HEK293 (cell line): ENCODE measurements at regions not wholly inside any gene's neighbourhood (a gene's known extent, or its start where the extent isn't known, plus 50 kb on each side); places are given as distances from the start of the nearest gene placed in this dataset.

Source experiments
- ZNF133 ChIP-seq: fragments of 450-650 bp; formaldehyde crosslinking; IDR thresholded peaks from 2 replicates; pipeline ENCODE4 v1.5.1; 2016; ENCODE audit warnings: missing biosample characterization, missing genetic modification characterization
- ZNF274 ChIP-seq, 2 experiments: fragments of 200-500 bp in 1 of 2; fragments of 450-650 bp in 1 of 2; sonication (Bioruptor generic) in 1 of 2; formaldehyde crosslinking in 1 of 2; IDR thresholded peaks; 2 replicates each; pipeline versions ENCODE4 v1.5.1 to v1.6.1; 2014 to 2016; ENCODE audit warnings: borderline replicate concordance in 1 of 2, inconsistent platforms in 1 of 2, low read length in 1 of 2, missing biosample characterization in 1 of 2, missing genetic modification characterization in 1 of 2
- TF ChIP-seq, protein P1 (sequence below): fragments of 450-650 bp; formaldehyde crosslinking; IDR thresholded peaks from 2 replicates; pipeline ENCODE4 v1.5.1; 2016; ENCODE audit warnings: missing biosample characterization, missing genetic modification characterization, borderline replicate concordance
- TF ChIP-seq, protein P2 (sequence below): fragments of 450-650 bp; formaldehyde crosslinking; IDR thresholded peaks from 2 replicates; pipeline ENCODE4 v1.5.1; 2016; ENCODE audit warnings: missing biosample characterization, missing genetic modification characterization
- TF ChIP-seq, protein P3 (sequence below): fragments of 450-650 bp; formaldehyde crosslinking; IDR thresholded peaks from 2 replicates; pipeline ENCODE4 v1.5.1; 2016; ENCODE audit warnings: missing biosample characterization, missing genetic modification characterization
- TF ChIP-seq, protein P4 (sequence below): fragments of 450-650 bp; formaldehyde crosslinking; IDR thresholded peaks from 2 replicates; pipeline ENCODE4 v1.5.1; 2016; ENCODE audit warnings: missing biosample characterization, missing genetic modification characterization

DNA sequence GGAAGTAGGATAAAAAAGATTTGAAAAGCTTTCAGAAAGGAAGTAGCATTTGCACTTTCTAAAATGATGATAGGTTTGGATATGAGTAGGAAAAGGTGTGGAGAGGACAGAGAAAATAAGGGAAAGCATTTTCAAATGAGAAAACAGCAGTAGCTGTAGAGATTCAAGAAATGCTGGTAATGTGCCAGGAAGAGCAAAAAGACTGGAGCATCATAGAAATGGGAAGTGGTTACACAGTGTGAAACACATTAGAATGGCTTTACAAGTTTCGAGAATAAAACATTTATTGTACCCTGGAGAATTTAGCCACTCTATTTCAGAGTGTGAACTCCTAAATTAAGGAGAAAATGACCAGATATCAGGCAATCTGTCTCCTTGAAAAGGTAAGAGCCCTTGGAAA lies 108.3 kb upstream of the CHL1 start:
- TF ChIP-seq, protein P1, sequence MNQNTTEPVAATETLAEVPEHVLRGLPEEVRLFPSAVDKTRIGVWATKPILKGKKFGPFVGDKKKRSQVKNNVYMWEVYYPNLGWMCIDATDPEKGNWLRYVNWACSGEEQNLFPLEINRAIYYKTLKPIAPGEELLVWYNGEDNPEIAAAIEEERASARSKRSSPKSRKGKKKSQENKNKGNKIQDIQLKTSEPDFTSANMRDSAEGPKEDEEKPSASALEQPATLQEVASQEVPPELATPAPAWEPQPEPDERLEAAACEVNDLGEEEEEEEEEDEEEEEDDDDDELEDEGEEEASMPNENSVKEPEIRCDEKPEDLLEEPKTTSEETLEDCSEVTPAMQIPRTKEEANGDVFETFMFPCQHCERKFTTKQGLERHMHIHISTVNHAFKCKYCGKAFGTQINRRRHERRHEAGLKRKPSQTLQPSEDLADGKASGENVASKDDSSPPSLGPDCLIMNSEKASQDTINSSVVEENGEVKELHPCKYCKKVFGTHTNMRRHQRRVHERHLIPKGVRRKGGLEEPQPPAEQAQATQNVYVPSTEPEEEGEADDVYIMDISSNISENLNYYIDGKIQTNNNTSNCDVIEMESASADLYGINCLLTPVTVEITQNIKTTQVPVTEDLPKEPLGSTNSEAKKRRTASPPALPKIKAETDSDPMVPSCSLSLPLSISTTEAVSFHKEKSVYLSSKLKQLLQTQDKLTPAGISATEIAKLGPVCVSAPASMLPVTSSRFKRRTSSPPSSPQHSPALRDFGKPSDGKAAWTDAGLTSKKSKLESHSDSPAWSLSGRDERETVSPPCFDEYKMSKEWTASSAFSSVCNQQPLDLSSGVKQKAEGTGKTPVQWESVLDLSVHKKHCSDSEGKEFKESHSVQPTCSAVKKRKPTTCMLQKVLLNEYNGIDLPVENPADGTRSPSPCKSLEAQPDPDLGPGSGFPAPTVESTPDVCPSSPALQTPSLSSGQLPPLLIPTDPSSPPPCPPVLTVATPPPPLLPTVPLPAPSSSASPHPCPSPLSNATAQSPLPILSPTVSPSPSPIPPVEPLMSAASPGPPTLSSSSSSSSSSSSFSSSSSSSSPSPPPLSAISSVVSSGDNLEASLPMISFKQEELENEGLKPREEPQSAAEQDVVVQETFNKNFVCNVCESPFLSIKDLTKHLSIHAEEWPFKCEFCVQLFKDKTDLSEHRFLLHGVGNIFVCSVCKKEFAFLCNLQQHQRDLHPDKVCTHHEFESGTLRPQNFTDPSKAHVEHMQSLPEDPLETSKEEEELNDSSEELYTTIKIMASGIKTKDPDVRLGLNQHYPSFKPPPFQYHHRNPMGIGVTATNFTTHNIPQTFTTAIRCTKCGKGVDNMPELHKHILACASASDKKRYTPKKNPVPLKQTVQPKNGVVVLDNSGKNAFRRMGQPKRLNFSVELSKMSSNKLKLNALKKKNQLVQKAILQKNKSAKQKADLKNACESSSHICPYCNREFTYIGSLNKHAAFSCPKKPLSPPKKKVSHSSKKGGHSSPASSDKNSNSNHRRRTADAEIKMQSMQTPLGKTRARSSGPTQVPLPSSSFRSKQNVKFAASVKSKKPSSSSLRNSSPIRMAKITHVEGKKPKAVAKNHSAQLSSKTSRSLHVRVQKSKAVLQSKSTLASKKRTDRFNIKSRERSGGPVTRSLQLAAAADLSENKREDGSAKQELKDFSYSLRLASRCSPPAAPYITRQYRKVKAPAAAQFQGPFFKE (tag by site-specific recombination), result no peak
- TF ChIP-seq, protein P2, sequence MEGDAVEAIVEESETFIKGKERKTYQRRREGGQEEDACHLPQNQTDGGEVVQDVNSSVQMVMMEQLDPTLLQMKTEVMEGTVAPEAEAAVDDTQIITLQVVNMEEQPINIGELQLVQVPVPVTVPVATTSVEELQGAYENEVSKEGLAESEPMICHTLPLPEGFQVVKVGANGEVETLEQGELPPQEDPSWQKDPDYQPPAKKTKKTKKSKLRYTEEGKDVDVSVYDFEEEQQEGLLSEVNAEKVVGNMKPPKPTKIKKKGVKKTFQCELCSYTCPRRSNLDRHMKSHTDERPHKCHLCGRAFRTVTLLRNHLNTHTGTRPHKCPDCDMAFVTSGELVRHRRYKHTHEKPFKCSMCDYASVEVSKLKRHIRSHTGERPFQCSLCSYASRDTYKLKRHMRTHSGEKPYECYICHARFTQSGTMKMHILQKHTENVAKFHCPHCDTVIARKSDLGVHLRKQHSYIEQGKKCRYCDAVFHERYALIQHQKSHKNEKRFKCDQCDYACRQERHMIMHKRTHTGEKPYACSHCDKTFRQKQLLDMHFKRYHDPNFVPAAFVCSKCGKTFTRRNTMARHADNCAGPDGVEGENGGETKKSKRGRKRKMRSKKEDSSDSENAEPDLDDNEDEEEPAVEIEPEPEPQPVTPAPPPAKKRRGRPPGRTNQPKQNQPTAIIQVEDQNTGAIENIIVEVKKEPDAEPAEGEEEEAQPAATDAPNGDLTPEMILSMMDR, result no peak
- TF ChIP-seq ZNF133 (no peak), ZNF274 (IDR thresholded peaks at IDR 0.05; ENCODE audit: low read length) (no peak), ZNF274 (tag by site-specific recombination; IDR thresholded peaks at IDR 0.05; ENCODE audit: borderline replicate concordance) (no peak)
- TF ChIP-seq, protein P3, sequence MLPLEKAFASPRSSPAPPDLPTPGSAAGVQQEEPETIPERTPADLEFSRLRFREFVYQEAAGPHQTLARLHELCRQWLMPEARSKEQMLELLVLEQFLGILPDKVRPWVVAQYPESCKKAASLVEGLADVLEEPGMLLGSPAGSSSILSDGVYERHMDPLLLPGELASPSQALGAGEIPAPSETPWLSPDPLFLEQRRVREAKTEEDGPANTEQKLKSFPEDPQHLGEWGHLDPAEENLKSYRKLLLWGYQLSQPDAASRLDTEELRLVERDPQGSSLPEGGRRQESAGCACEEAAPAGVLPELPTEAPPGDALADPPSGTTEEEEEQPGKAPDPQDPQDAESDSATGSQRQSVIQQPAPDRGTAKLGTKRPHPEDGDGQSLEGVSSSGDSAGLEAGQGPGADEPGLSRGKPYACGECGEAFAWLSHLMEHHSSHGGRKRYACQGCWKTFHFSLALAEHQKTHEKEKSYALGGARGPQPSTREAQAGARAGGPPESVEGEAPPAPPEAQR (tag by site-specific recombination), result no peak
- TF ChIP-seq, protein P4, sequence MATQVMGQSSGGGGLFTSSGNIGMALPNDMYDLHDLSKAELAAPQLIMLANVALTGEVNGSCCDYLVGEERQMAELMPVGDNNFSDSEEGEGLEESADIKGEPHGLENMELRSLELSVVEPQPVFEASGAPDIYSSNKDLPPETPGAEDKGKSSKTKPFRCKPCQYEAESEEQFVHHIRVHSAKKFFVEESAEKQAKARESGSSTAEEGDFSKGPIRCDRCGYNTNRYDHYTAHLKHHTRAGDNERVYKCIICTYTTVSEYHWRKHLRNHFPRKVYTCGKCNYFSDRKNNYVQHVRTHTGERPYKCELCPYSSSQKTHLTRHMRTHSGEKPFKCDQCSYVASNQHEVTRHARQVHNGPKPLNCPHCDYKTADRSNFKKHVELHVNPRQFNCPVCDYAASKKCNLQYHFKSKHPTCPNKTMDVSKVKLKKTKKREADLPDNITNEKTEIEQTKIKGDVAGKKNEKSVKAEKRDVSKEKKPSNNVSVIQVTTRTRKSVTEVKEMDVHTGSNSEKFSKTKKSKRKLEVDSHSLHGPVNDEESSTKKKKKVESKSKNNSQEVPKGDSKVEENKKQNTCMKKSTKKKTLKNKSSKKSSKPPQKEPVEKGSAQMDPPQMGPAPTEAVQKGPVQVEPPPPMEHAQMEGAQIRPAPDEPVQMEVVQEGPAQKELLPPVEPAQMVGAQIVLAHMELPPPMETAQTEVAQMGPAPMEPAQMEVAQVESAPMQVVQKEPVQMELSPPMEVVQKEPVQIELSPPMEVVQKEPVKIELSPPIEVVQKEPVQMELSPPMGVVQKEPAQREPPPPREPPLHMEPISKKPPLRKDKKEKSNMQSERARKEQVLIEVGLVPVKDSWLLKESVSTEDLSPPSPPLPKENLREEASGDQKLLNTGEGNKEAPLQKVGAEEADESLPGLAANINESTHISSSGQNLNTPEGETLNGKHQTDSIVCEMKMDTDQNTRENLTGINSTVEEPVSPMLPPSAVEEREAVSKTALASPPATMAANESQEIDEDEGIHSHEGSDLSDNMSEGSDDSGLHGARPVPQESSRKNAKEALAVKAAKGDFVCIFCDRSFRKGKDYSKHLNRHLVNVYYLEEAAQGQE (tag by site-specific recombination), result no peak
